ENCODE measurements at regions not wholly inside any gene's neighbourhood (a gene's known extent, or its start where the extent isn't known, plus 50 kb on each side); places are given as distances from the start of the nearest gene placed in this dataset.

- Mint-ChIP-seq H3K36me3 (ENCODE audit: low read depth) (no peaks in the 10 kb centered on the region), H3K9me3 (no peaks in the 10 kb centered on the region), H3K27ac (no peak overlapping the region), H3K4me1 (ENCODE audit: low read depth) (no peaks in the 10 kb centered on the region), H3K27me3 (peaks cover 9% of the 10 kb centered on the region), H3K4me3 (no peak overlapping the region)
- ChIA-PET POLR2A (no interaction called here), CTCF (no interaction called here)
- intact Hi-C loops (cut with micrococcal nuclease) = no loop called here
- DNase-seq (no peak), ATAC-seq (no peak)
- TF ChIP-seq CTCF (IDR thresholded peaks at IDR 0.05) = no peak
Observed at GRCh38 chrX:153244767-153245166, 65.7 kb downstream of the MAGEA1 start.

- DNase-seq (no peak), ATAC-seq (no peak)
- ChIA-PET CTCF (interaction anchor here (1.3 kb wide), 1 partner anchor 23 kb away, joined by 3 read pairs; no protein-coding TSS in a partner anchor), POLR2A (no interaction called here)
- Mint-ChIP-seq H3K27me3 (peaks cover 7% of the 10 kb centered on the region), H3K36me3 (ENCODE audit: low read depth) (no peaks in the 10 kb centered on the region), H3K4me3 (no peak overlapping the region), H3K9me3 (no peaks in the 10 kb centered on the region), H3K27ac (no peak overlapping the region), H3K4me1 (ENCODE audit: low read depth) (no peaks in the 10 kb centered on the region)
- TF ChIP-seq CTCF (IDR thresholded peaks at IDR 0.05) = no peak
- intact Hi-C loops (cut with micrococcal nuclease) = no loop called here
Observed at GRCh38 chrX:153238361-153238760, 59.3 kb downstream of the MAGEA1 start.

All from activated CD8-positive, alpha-beta T cell treated with anti-CD3 and anti-CD28 coated beads for 36 hours (primary cell).